Stomach (tissue), 4 donors: ENCODE measurements at regions not wholly inside any gene's neighbourhood (a gene's known extent, or its start where the extent isn't known, plus 50 kb on each side); places are given as distances from the start of the nearest gene placed in this dataset.

ENCODE experiments used
- CTCF ChIP-seq, 7 experiments: fragments of 450-650 bp in 4 of 7; fragments of 200-600 bp in 3 of 7; sonication (generic) in 3 of 7; IDR thresholded peaks; one replicate each; pipeline ENCODE4 v1.5.1; 2016 to 2019; ENCODE audit warnings: antibody characterized with exemption in 7 of 7, control low read depth in 2 of 7, mild to moderate bottlenecking in 1 of 7
- EP300 ChIP-seq: sonication (generic); formaldehyde crosslinking; IDR thresholded peaks from one replicate; pipeline ENCODE4 v1.6.1; 2017; ENCODE audit warnings: antibody characterized with exemption
- POLR2A ChIP-seq, 4 donors: fragments of 450-650 bp; IDR thresholded peaks; one replicate each; pipeline ENCODE4 v1.6.1; 2016; ENCODE audit warnings: antibody characterized with exemption in 4 of 4, control low read depth in 2 of 4, mild to moderate bottlenecking in 1 of 4, moderate library complexity in 1 of 4
- POLR2AphosphoS5 ChIP-seq, 3 donors: sonication (generic); formaldehyde crosslinking; IDR thresholded peaks; one replicate each; pipeline ENCODE4 v1.6.1; 2016; ENCODE audit warnings: antibody characterized with exemption in 3 of 3

GRCh38 chr12:102596687-102597086 lies 116.3 kb upstream of the IGF1 start:
- TF ChIP-seq CTCF (IDR thresholded peaks at IDR 0.05) (no peak), POLR2A (IDR thresholded peaks at IDR 0.05) (no peak), POLR2AphosphoS5 (IDR thresholded peaks at IDR 0.05) (no peak), EP300 (no peak)
